HPDE6-E6E7 (cell line): ENCODE measurements at regions not wholly inside any gene's neighbourhood (a gene's known extent, or its start where the extent isn't known, plus 50 kb on each side); places are given as distances from the start of the nearest gene placed in this dataset.

ENCODE experiments used
- DNase-seq: peaks from one replicate; pipeline ENCODE4 v3.0.0; 2011; ENCODE audit warnings: missing footprints; ENCODE audit errors: extremely low spot score

GRCh38 chr18:2303517-2304238 lies 267.6 kb downstream of the METTL4 start:
- no peak for DNase-seq

DNA sequence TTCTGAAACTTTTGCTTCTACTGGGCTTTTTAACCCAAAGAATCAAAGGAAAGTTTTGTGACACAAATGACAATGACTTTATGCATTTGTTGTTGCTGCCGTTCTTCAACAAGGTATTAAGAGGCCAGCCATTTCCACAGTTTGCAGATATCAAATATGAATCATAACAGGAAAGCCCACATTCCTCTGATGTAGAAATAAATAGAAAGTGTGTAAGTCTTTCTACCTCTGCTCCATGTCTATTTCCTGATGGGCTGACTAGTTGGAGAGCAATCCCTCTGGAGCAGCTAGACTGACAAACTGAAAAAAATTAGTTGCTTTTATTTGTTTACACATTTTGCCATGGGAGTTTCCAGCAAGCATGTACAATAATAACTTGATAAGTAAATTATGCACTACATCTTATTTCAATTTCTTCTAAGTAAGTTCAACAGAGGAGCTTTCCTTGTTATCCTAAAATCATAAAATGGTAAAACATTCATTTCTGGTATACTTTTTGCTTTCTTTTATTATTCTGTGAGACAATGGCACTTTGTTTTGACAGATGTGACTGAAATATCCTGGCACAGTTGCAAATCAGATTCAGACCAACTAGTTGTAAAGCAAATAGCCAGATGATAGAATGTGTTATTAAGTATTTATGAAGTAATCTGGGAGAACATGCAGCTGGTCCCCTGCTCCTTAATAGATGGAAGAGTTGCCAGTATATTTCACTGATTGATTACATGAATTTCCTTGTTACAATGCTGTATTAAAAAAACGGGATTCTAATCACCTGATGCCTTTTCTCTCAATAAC lies 266.7 kb downstream of the METTL4 start:
- DNase-seq = peak; percentile 64

DNA sequence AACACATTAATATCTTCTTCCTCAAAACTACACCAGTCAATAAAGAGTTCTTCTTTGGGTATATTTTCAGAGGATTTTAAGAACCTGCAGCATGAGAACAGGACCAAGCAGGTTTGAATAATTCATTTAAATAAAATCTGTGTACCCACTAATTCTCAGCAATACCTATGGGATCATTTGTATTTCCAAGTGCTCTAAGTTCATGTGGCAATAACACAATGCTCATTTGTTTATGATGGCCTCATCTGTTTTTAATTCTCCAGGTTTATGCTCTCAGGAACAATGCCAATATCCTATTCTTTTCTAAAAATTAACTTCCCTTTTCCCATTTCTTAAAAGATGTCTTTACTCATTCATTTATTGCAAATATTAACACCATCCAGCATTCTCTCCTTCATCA lies 264.7 kb downstream of the METTL4 start:
- DNase-seq = no peak

- no peak for DNase-seq
Measured at GRCh38 chr18:2310886-2311285, 260.4 kb downstream of the METTL4 start.

- DNase-seq = no peak
Measured at GRCh38 chr18:2312440-2312839, 258.9 kb downstream of the METTL4 start.

DNA sequence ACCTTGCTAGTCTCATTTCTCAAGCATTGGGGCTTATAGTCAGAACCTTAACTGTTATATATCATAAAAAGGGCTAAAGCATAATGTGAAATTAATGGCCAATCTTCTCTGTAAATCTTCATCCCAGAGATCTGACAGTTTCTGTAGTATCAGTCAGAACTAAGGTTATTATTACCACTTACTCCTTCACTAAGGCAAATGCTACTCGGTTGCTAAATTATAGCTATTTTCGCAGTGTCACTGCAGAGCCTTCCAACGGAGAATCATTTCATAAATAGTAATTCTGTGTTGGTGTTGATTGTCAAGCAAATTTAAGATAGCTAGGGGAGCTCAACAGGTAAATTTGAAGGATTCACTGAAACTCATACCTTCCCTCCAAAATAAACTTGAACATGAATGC lies 258.0 kb downstream of the METTL4 start:
- DNase-seq = no peak

GRCh38 chr18:2316082-2316750 lies 255.1 kb downstream of the METTL4 start:
- DNase-seq = no peak

DNA sequence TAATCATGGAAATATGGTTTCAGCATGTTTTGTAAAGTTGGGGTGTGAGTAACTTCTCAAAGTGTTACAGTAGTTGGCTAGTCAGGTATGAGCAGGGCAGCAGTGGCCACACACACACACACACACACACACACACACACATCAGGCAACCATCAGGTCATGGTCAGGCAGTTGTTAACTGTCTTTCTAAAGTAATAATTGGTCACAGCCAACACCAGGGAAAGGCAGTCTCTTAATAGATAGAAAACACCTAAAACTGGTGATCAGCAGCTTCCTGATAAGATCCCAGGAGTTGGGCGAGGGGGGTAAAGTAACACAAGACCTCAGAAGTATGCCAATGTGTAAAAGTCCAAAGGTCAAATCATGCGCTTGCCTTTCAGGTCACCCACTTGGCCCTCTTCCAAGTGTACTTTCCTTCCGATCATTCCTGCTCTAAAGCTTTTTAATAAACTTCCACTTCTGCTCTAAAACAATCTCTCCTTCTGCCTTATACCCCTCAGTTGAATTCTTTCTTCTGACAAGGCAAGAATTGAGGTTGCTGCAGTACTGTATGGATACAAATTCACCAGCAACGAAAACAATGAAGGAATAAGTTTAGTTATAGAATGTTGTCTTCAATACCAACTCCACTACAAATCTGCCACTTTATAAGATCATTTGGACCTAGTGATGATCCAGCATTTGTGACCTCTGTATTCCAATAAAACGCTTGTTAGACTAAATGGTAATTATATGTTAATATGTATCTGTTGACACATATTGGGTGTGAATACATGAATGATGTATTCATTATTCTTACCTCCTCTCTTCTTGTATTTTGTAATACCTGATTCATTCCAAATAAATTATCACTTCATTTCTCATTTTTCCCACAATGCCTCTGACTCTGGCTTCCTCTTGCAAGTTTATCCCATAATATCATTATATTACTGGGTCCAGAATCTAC lies 254.3 kb downstream of the METTL4 start:
- DNase-seq = no peak

GRCh38 chr18:2324459-2324858 lies 246.8 kb downstream of the METTL4 start:
- DNase-seq = no peak

- no peak for DNase-seq
Measured at GRCh38 chr18:2325308-2325849, 245.9 kb downstream of the METTL4 start.

GRCh38 chr18:2325933-2326332 lies 245.4 kb downstream of the METTL4 start:
- DNase-seq = no peak

DNA sequence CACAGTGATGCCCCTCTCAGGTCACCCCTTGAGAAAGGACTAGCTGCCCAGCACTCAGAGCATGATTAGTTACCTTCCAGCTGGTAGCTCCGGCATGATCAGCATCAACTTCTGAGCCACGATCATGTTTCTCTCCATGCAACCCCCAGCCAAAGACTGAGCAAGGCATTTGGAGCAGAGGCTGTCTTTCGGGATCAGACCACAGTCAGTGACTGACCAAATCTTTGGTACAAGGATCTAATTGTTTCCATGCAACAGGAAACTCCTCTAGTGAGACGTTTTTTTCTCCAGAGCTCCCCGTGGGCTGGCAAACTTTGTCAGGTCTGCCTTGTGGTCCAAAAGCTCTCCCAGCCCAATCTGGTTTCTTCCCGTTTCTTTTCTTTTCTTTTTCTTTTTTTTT lies 244.3 kb downstream of the METTL4 start:
- no peak for DNase-seq

DNA sequence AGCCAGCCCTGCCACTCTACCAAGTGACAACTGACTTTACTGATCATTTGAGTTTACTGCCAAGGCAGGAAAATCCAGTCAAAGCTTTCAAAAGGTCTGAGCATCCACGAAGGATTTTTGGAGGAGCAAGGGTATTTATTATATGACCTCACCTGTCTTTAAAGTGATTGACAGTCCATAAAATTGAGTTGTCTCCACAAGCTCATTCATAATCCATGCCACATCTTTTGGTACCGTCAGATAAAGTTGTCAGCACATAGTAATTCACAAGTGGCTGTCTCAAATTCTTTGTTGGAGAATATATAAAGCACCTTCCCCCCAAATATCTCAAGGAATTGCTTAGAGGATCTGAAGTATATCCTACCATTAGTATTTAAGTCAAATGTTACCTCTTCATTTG lies 240.5 kb downstream of the METTL4 start:
- DNase-seq = no peak

DNA sequence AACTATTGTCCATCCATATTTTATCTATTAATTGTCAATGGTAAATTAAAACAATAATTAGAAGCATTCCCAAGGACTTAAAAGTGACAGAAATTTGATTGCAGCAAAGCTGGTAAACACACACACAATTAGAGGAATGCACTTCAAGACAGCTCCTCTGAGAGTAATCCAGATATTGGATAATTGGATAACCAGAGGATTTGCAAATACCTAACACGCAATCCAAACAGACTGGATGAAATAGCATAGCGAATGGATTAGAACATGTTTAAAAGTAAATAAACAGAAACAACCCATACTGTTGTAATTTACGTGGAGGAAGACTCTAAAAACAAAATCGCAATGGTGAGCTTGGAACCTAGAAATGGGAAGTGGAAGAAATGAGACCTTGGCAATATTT lies 239.8 kb downstream of the METTL4 start:
- no peak for DNase-seq

DNA sequence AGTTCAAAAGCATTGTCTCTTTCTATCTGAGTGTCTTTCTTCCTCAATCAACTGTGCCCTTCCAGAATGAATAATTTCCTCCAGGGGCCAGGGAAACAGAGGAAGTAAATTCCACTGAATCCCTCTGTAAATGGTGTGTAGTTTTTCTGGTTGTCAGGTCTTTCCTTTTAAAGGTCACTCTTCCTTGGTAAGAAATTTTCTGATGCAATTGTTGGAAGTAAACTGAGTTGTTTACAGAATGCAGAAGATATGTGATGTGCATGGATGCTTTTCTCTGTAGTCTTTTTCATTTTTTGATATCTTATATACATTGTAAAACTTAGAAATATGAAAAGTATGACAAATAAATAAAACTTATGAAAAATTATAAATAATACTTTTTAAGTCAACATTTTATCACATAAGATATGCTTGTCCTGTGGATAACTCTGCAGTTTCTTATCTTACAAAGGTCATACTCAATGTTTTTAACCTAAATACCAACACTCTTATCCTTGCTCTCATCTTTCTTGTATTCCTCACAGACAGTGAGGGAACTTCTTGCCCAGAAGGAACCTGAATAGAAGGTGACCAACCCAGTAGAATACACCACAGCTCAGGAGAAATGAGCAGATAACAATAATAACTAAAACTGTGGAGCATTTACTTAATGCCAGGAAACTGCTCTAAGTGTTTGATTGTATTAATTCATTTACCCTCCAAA lies 234.5 kb downstream of the METTL4 start:
- DNase-seq = no peak

GRCh38 chr18:2337552-2338141 lies 233.7 kb downstream of the METTL4 start:
- no peak for DNase-seq

DNA sequence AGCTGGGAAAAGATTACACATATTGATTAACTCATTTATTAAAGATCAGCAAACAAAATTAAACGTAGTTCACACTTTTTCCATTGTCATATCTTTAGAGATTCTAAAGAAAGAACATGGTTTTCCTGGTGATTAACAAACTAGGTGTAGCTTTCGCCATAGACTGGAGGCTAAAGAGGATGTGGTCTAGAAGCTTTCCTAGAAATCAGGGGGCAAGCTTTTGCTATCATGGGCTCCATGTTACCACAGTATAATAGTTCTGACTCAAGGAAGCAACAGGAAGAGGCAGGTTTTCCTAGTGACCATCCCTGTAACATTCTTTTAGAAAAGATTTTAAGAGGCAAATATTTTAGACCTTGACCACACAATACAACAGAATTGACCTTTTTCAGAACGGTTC lies 232.7 kb downstream of the METTL4 start:
- DNase-seq = no peak

DNA sequence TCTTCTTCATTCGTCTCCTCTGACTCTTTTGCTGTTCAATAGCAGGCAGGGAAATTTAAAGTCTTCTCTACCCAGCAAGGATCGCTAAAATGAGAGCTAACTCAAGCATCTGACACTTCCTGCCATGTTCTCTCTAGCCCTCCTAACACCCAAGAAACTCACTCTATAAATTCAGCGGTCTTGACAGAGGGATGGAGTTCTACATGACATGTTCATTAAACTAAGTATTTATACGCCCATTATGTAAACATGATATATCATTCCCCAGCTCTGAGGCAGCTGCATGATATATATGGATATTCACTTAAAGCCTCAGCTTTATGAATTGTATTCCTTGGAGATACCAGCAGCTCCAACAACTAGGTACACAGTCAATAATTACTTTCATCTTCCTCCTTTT lies 231.0 kb downstream of the METTL4 start:
- DNase-seq = no peak

DNA sequence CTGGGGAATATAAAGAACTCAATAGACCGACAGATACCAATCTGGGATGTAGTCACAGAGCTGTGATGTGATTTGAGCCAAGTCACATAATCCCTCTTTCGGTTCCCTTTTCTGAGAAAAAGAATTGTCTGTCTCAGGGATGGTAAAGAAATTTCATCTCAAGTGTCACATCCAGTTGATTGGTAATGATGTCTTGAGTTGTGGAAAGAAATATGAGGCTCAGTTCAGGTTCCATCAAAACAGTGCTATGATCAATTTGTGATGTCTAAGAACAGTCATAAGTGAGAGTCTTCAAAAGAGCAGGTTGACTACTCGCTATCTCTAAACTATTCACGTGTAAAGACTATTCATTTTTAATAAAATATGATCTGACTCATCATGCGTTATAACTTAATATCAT lies 223.3 kb downstream of the METTL4 start:
- no peak for DNase-seq

DNA sequence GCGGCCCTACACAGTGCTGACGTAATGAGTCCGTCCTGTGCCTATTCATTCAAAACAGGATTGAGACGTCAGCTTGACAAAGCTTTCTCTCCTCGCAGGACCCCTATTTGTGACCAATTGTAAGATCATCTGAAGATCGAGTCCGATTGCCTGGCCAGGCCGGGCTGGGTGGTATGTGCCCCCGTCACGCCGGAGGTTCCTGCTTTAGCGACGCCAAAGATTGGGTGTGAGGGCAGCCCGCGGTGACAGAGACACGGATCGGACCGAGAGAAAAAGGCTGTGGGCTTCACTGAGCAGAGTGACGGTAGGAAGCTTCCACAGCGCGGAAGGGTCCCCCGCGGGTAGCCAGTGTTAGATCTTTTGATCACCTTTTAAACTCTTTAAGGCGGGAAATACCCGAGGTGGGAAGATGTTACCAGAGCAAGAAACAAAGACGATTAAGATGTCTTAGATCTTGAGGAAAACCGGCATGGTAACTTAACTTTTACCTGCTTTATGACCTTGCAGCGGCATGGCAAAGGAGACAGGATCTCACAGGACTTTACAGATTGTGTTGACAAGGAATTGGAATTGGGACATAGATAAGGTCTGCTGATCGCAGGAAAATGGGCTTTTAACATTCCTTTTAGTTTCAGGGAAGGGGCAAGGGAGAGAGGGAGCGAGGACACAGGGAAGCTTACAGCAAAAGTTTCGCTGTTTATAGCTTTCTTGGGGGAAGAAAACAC lies 220.0 kb downstream of the METTL4 start:
- DNase-seq = no peak
